ENCODE measurements at regions not wholly inside any gene's neighbourhood (a gene's known extent, or its start where the extent isn't known, plus 50 kb on each side); places are given as distances from the start of the nearest gene placed in this dataset.

DNA sequence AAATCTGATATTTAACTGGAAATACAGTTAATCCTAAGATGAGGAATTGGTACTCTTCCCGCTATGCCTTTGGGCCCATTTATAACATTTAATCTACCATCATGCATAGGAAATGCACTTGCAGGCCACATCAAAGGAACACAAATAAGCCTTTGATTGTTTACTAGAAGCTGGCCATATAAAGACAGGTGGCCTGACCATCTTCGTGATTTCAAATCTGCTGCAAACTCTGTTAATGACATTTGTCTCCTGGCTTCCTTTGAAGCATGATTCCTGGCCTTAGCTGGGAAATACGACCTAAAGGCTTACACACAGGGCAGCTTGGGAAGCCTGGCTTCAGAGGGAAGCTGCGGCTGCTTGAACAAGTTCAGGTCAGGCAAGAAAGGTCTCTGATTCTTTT is 552.1 kb downstream of the CDH26 start:
- DNase-seq (ENCODE audit: low spot score): no peak

- DNase-seq (ENCODE audit: low spot score): peak; percentile 8
Observed at GRCh38 chr20:60512443-60512842, 554.2 kb downstream of the CDH26 start.

DNA sequence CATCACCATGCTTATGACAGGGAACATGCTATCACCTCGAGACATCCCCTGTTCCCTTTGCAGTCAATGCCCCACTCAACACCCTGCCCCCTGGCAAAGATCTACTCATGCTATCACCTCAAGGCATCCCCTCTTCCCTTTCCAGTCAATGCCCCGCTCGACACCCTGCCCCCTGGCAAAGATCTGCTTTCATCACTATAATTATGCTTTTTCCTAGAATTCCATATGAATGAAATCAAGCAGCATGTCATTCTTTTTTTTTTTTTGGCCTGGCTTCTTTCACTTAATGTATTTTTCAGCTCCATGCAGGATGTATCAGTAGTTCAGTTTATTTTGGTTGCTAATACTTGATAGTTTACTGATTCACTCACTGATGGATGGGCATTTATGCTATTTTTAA is 554.9 kb downstream of the CDH26 start:
- no peak for DNase-seq (ENCODE audit: low spot score)

DNA sequence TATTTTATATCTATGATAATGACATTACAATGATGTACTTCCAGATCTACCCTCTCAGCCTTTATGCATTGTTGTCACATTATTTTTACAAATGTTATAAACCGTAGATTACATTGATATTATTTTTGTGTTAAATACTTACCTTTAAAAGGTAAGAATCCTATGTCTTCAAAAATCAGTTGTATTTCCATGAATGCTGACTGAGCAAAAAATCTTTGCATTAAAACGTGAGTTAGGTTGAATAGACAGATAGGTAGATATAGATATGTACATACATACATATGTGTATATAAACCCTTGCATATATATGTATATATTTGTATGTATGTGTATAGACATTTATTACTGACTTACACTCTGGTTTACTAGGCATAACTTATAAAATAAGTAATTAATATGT is 558.2 kb downstream of the CDH26 start:
- no peak for DNase-seq (ENCODE audit: low spot score)

GRCh38 chr20:60518022-60518421 is 559.8 kb downstream of the CDH26 start:
- no peak for DNase-seq (ENCODE audit: low spot score)

GRCh38 chr20:60525397-60525796 is 567.2 kb downstream of the CDH26 start:
- DNase-seq (ENCODE audit: low spot score): no peak

GRCh38 chr20:60527656-60528055 is 569.4 kb downstream of the CDH26 start:
- no peak for DNase-seq (ENCODE audit: low spot score)

- DNase-seq (ENCODE audit: low spot score): no peak
Observed at GRCh38 chr20:60528141-60528540, 569.9 kb downstream of the CDH26 start.

DNA sequence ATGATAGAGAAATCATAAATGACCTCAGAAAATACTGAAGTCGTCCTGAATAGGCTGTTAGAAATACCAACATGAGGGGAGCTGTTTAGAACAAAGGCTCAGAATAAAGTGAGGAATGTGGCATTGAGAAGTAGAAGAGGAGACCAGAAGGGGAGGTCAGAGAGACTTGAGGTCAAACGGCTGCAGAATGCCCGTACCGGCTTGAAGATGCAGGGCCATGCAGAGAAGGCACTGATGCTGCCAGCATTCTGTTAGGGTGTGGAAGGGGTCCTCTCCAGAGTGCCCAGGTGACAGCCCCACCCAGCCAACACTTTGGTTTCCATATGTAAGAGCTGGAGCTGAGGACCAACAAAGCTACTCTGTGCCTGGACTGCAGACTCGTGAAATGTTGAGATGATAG is 570.9 kb downstream of the CDH26 start:
- no peak for DNase-seq (ENCODE audit: low spot score)

GRCh38 chr20:60535211-60535610 is 577.0 kb downstream of the CDH26 start:
- DNase-seq (ENCODE audit: low spot score): no peak

GRCh38 chr20:60540591-60540990 is 582.4 kb downstream of the CDH26 start:
- DNase-seq (ENCODE audit: low spot score): no peak

- no peak for DNase-seq (ENCODE audit: low spot score)
Observed at GRCh38 chr20:60541991-60542390, 583.8 kb downstream of the CDH26 start.

- no peak for DNase-seq (ENCODE audit: low spot score)
Observed at GRCh38 chr20:60543598-60543997, 585.4 kb downstream of the CDH26 start.

- no peak for DNase-seq (ENCODE audit: low spot score)
Observed at GRCh38 chr20:60553095-60553494, 594.9 kb downstream of the CDH26 start.

GRCh38 chr20:60558486-60558885 is 600.3 kb downstream of the CDH26 start:
- DNase-seq (ENCODE audit: low spot score): no peak

GRCh38 chr20:60559462-60559861 is 601.2 kb downstream of the CDH26 start:
- DNase-seq (ENCODE audit: low spot score): no peak

GRCh38 chr20:60561052-60561451 is 602.8 kb downstream of the CDH26 start:
- no peak for DNase-seq (ENCODE audit: low spot score)

DNA sequence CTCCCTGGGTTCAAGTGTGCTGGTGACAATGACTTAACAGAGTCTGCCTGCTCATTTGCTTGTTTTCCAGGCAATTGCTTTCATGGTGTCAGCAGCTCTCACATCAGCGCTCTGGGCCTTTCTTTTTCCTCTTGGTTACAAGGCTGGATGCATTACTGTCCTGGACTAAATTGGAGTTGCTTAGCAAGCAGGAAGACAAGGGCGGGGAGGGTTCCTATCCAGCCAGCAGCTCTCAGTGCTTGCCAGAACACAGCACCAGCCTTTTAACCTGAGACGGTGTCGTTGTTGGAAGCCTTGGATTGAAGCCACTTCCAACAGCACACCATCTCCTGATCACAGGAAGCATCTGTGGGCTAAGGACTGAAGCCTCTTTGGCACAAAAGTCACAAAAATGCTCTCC is 606.9 kb downstream of the CDH26 start:
- no peak for DNase-seq (ENCODE audit: low spot score)

DNA sequence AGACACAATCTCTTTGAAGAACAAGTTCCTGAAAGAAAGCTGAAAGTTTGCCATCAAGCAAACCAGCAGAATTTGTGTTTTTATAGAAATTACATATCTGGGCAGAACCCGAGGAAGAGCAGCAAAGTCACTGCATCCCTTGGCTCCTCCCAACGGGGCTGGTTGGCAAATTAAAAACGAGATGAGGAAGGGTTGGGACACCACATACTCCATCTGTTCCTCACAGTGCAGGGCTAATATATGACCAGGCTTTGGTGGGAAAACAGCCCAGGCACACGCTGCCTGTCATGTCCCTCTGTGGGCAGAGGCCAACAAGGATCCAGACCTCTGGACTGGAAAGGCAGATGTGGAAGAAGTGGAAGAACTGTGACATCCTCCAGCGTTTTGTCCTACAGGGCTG is 607.3 kb downstream of the CDH26 start:
- no peak for DNase-seq (ENCODE audit: low spot score)

DNA sequence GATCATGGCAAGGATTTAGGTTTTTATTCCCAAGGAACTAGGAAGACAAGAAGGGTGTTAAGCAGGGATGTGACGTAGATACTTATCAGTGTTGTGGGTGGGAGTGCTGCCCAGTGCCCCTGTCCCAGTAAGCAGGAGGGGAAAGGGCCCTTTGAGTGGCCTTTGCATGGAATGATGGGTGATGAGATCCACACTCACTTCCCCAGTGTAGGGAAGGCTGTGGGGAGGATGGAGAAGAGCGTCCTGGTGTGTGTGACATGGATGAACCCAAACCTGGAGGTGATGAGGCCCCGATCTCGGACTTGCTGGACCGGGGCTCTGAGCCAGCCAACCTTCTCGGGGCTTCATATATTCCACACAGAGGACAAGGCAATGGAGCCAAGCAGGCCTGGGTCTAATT is 610.9 kb downstream of the CDH26 start:
- DNase-seq (ENCODE audit: low spot score): no peak

DNA sequence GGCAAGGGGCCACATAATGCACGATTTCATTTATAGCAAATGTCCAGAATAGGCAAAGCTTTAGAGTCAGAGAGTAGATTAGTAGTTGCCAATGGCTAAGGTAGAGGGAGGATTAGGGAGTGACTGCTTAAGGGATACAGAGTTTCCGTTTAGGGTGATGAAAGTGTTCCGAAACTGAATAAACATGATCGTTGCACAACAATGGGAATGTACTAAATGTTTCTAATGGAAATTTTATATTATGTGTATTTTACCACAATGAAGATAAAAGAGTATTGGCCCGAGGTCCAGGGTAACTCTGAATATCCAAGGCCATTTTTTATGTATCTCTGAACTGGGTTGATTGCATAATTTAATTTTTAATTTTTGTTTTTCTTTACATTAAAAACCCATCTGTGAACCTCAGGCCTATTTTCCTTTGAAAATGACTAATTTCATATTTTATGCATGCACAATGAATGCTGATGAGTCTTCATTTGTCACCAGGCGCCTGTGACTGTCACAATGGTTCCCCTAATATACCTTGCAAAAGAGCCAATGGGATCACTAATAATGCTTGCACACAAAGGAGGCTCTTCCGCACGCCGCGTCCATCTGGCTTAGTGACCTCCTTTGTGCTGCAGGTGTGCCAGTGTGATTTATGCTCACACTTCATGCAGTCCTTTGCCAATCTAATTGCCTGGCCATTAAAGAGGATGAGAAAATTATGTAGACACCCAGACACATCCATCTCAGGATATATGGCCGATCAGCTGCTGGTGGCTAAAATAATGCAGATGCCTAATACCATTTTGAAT is 612.5 kb downstream of the CDH26 start:
- DNase-seq (ENCODE audit: low spot score): no peak

- DNase-seq (ENCODE audit: low spot score): no peak
Observed at GRCh38 chr20:60573003-60573680, 614.9 kb downstream of the CDH26 start.

GRCh38 chr20:60576236-60576635 is 618.0 kb downstream of the CDH26 start:
- DNase-seq (ENCODE audit: low spot score): no peak
